Middle frontal gyrus (tissue), 1 donor: ENCODE measurements at regions not wholly inside any gene's neighbourhood (a gene's known extent, or its start where the extent isn't known, plus 50 kb on each side); places are given as distances from the start of the nearest gene placed in this dataset.

Experiments used
- DNase-seq: peaks from one replicate; pipeline ENCODE4 v3.0.0-alpha.2; 2015; ENCODE audit warnings: low spot score; ENCODE audit errors: extremely low spot score

GRCh38 chr20:63128367-63128766, 87.6 kb downstream of the YTHDF1 start:
- DNase-seq: no peak

GRCh38 chr20:63127700-63128364, 88.1 kb downstream of the YTHDF1 start:
- no peak for DNase-seq

GRCh38 chr20:63126876-63127699, 88.8 kb downstream of the YTHDF1 start:
- DNase-seq: no peak

DNA sequence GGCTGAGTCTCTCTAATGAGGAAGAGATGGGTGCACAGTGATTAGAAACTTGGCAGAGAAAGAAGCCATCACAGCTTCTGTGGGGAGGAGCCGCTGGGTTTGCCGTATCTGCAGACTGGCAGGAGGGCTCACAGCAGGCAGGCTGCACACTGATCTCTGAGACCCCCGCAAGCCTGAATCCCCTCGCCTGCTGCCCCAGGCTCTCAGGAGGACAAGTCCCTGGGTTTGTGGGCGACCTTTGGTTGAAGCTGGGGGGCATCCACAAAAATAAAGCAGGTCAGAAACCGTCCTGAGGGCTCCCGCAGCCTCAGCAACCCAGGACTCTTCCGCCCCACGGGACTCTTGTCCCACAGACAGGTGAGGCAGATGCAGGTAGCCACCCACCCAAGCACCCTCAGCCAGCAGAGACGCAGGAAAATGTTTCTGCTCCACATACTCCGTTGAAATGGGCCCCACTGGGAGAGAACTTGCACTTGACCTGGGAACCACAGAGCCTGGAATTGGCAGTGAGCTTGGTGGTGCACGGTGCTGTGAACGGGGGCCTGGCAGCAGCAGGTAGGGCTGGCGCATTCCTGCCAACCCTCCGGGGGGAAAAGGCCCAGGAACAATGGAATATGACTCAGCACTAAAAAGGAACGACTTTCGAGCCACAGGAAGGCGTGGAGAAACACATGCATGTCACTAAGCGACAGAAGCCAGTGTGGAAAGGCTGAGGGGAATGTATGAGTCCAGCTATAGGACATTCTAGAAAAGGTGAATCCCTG, 89.9 kb downstream of the YTHDF1 start:
- DNase-seq: no peak

DNA sequence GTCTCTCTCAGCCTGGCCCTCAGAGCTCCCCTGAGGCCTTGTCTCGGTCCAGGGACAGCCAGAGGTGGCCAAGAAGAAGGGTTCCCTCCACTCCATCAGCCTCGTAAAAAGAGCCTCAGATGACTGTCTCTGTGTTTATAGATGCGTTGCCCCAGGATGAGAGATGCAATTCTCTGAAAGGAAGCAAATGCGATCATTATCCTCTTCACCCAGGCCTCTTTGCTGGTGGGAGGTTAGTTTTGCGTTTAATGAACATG, 90.4 kb downstream of the YTHDF1 start:
- no peak for DNase-seq

- DNase-seq: no peak
Measured at GRCh38 chr20:63124782-63125580, 91.0 kb downstream of the YTHDF1 start.

- no peak for DNase-seq
Measured at GRCh38 chr20:63124092-63124781, 91.7 kb downstream of the YTHDF1 start.

- no peak for DNase-seq
Measured at GRCh38 chr20:63123331-63123741, 92.6 kb downstream of the YTHDF1 start.

DNA sequence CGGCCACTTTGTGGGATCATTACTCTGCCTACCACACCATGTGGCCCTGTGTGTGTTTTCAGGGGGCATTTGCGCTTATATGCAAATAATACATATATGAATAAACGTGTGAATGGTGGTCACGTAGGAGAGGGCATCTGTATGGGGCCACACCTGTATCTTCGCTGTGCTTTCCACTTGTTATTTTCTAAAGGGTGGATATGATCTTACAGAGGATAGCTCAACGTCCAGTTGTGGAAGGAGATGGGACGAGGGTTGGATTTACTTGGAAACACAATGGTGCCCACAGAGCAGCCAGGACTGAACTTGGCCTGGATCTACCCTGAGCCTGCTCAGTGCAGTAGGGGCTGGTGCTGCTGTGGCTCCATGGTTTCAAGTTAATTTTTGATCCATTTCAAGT, 93.3 kb downstream of the YTHDF1 start:
- no peak for DNase-seq

GRCh38 chr20:63121749-63122405, 94.1 kb downstream of the YTHDF1 start:
- DNase-seq: no peak

GRCh38 chr20:63121246-63121645, 94.7 kb downstream of the YTHDF1 start:
- no peak for DNase-seq

GRCh38 chr20:63120808-63121090, 95.2 kb downstream of the YTHDF1 start:
- no peak for DNase-seq

DNA sequence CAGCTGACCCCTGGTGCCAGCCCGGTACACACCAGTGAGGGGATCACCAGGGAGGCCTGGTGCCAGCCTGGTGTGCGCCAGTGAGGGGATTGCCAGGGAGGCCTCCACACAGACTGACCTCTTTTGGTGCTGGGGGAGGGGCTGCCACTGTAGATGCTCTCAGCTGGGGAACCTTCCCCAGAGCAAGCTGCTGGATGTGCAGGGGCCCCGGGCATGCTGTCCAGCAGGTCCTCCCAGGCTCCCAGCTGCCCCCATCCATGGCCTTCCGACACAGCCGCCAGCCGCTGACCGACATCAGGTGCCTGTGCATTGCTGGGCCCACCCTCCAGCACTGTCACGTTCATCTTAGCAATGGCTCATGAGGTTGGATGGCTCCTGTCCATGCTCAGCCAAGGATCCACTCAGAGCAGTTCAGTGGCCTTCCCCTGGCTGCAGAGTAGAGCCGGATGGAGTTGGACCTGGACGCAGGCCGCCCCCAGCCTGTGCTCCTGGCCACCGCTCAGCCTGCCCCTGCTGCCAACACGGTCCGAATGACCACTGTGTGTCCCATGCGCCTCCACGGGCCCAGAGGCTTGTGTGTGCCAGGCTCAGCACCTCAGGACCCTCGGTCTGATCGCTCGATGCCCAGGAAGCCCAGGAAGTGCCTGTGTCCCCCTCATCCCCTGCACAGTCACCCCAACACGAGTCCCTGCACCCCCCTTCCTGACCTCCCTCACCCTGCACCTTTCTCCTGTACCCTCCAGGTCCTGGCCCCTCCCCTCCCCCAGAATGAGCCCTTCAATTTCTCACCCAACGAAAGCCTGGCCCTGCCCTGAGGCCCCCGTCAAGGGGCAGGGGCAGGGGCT, 95.7 kb downstream of the YTHDF1 start:
- no peak for DNase-seq

DNA sequence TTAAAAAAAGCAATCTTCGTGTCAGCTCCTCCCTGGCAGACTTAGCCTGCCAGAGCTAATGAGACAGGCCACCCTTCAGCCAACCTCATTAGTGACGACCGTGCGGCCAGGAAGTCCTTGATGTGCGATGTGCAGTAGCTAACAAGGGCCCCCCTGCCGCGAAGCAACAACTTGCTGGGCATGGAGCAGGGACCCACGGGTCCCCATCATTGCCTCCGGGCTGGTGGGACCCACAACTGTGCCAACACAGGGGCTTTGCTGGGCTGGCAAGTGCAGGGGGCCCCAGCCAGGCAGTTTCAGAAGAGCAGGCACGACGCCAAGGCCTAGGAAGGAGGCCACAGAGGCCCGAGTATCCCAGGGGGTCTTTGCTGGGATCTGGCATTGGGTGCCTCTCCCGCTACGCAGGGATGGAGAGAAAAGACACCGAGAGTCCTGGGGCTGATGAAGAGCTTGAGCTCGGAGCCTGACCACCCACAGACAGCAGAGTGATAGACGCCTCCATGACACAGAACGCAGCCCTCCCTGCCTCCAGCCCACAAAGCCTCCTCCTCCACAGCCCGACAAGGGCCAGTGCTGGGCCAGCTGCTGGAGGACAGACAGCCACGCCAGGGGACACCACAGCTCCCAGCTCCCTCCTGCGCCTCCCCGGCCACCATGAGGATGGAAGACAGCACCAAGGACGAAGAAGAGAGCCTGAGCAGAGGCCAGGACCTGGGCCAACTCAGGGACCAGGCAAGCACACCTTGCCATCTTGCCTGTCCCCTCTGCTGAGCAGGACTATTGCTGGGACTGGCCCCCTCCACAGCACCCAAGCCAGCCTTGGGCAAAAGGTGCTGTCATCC, 96.6 kb downstream of the YTHDF1 start:
- DNase-seq: no peak

GRCh38 chr20:63118303-63119120, 97.4 kb downstream of the YTHDF1 start:
- DNase-seq: no peak

DNA sequence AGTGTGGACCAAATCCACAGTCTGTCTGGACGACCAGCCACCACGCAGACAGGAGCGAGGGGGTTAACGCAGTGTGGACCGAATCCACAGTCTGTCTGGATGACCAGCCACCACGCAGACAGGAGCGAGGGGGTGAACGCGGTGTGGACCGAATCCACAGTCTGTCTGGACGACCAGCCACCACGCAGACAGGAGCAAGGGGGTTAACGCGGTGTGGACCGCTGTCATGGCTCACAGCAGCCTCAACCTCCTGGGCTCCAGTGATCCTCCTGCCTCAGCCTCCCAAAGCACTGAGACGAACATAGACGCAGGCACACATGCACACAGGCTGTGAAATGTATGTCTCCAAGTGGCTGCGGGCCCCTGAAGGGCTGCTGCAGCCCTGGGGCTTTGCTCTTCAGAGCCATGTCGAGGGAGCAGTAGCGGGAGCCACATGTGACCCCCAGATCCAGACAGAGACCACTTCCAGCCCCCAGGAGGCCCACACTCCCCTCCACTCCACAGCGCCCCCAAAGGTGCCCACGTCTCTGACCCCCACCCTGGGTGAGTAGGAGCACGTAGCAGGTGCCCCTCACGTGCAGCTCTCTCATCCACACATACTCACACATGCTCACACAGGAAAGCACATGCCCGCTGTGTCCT, 98.1 kb downstream of the YTHDF1 start:
- DNase-seq: no peak

DNA sequence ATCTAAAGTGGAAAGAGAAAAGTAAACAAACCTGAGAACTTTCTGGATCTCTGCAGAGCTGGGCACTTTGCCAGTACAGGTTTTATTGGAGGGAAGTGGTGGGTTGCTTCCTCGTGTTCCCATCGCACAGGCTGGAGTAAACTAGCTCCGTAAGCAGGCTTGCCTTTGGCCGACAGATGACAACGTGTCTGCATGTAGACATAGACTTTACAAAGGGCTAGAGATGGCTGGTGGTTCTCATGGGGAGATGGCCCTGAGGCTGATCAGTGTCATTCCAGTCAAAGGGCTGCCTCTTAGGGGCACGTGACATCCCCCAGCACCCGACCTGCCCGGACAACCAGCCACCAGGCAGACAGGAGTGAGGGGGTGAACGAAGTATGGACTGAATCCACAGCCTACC, 98.8 kb downstream of the YTHDF1 start:
- DNase-seq: no peak
